C4-2B (cell line): ENCODE measurements at regions not wholly inside any gene's neighbourhood (a gene's known extent, or its start where the extent isn't known, plus 50 kb on each side); places are given as distances from the start of the nearest gene placed in this dataset.

Source experiments
- H3K27ac ChIP-seq: fragments of 450-650 bp; 2 replicates; pipeline ENCODE4 v1.5.1; 2017
- ZFX ChIP-seq: fragments of 450-650 bp; IDR thresholded peaks from 2 replicates; pipeline ENCODE4 v1.6.1; 2017
- TF ChIP-seq, protein P1 (sequence below): fragments of 450-650 bp; conservative IDR thresholded peaks from 2 replicates; pipeline ENCODE4 v1.5.1; 2017; ENCODE audit warnings: mild to moderate bottlenecking

DNA sequence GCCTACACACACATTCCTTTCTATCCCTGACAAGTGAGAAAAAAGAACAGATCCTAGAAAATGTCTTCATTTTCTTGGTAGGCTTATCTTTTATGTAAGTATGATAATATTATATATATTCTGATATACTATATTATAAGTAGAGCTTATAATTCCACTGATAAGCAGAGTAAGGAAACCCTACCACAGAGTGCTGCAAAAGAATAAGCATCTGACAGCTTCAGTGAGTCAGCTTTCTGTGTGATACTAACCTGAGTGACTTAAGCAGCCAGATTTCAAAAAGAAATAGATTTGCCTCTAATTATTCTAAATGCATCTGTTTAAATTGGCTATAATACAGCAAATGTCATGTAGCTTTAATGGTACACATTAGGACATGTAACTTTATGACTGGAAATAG lies 656.0 kb downstream of the MCTP2 start:
- no peak overlapping the region for H3K27ac ChIP-seq
- TF ChIP-seq, protein P1, sequence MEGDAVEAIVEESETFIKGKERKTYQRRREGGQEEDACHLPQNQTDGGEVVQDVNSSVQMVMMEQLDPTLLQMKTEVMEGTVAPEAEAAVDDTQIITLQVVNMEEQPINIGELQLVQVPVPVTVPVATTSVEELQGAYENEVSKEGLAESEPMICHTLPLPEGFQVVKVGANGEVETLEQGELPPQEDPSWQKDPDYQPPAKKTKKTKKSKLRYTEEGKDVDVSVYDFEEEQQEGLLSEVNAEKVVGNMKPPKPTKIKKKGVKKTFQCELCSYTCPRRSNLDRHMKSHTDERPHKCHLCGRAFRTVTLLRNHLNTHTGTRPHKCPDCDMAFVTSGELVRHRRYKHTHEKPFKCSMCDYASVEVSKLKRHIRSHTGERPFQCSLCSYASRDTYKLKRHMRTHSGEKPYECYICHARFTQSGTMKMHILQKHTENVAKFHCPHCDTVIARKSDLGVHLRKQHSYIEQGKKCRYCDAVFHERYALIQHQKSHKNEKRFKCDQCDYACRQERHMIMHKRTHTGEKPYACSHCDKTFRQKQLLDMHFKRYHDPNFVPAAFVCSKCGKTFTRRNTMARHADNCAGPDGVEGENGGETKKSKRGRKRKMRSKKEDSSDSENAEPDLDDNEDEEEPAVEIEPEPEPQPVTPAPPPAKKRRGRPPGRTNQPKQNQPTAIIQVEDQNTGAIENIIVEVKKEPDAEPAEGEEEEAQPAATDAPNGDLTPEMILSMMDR = no peak
- no peak for TF ChIP-seq ZFX

DNA sequence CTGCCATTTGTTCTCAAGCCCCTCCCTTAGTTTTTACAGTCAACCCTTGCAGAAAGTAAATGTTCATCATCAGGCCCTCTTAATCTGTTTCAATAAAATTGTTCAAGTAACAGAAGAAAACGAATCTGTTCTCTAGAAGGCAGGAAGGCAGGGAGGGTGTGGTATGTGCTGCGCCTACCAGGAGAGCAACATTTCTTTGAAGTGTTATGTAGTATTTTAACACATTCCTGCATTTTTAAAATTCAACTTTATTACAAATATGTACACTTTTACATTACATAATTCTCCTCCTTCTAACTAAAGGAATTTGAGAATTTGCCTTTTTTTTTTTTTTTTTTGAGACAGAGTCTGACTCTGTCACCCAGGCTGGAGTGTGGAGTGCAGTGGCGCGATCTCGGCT lies 657.8 kb downstream of the MCTP2 start:
- no peak overlapping the region for H3K27ac ChIP-seq
- TF ChIP-seq ZFX = no peak
- TF ChIP-seq, protein P1 = no peak

DNA sequence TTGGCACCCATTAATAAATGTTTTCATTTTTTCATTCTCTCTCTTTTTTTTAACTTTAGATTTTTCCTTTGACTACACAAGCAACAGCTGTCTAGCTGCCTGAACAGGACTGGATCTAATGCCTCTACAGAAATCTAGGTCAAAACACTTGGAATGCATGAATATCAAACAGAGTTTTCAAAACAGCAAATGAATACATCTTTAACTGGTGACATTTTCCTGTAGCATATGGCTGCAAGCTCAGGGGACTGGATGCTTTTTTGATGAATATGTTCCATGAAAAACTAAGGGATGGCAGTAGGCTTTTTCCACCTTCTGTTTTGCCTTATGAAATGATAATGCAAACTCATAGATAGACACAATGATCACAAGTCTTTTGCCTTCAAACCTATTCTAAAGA lies 661.7 kb downstream of the MCTP2 start:
- TF ChIP-seq, protein P1 = no peak
- TF ChIP-seq ZFX = no peak
- H3K27ac ChIP-seq = no peak overlapping the region

DNA sequence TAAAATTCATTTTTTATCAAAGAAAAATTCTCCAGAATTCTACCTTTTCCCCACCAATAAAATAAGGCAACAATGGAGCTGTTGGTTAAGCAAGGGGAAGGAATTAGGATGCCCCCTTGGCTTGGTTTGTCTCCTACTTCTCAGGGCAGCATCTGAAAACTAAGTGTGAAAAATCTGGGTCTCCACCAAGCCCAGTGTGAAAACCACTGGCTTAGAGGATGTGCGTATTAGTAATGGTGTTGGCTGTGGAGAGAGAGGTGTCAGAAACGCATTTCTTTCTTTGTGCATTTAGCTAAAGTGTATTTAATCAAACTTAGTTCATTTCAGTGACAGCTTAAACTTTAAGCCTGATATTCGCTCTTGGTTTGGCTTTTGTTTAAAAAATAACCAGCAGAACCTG lies 662.7 kb downstream of the MCTP2 start:
- H3K27ac ChIP-seq = no peak overlapping the region
- no peak for TF ChIP-seq ZFX
- TF ChIP-seq, protein P1 = no peak

DNA sequence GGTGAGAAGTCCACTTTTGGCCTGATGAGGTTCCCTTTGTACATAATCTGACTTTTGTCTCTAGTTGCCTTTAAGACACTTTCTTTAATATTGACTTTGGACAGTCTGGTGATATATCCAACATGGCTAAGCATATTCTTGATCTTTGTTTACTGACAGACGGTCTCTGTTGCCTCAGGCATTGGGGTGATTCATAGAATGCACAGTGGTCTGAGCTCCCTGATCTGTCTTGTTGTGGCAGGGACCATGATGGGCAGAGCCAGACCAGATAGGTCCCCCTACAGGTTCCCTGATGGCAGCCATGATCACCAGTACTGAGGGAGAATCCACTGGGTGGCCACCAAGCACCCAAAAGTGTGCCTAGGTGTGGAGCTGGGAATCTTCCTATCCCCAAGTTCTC lies 678.1 kb downstream of the MCTP2 start:
- no peak for TF ChIP-seq ZFX
- TF ChIP-seq, protein P1 = no peak
- H3K27ac ChIP-seq = no peak overlapping the region

DNA sequence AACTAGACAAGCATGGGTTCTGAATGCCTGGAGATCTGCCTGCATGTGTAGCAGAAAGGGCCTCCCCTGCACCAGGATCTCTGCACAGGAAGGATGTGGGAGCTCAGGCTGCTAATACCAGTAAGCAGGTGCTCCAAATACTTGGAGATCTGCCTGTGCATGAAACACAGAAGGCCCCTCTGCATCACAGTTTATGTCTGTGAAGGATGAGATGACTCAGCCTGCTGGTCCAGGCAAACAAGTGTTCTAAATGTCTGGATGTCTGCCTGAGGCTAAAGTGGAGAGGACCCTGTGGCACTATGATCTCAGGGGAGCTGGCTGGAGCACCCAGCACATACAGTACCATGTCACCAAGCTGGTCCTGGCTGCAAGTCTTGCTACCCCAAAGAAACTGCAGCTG lies 678.8 kb downstream of the MCTP2 start:
- H3K27ac ChIP-seq = no peak overlapping the region
- no peak for TF ChIP-seq ZFX
- TF ChIP-seq, protein P1 = no peak

DNA sequence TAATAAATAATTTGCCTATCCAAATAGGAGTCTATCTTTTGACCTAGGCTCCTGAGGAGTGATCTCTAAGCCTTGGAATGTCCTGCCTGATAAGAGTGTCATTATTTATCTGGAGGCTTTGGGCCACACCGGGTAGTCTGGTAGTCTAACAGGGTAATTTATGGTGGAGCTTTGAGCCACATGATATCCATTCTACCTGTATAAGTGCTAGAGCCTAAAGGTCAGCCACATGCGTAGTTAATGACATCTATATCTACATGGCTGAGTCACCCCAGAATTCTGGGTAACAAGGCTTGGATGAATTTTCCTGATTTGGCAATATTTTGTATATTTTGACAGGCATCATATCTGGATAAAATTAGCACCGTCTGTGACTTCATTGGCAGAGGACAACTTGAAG lies 681.4 kb downstream of the MCTP2 start:
- no peak overlapping the region for H3K27ac ChIP-seq

More for the DNA sequence above, 681.4 kb downstream of the MCTP2 start:
- TF ChIP-seq, protein P1 = no peak
- no peak for TF ChIP-seq ZFX
